WERI-Rb-1 (cell line): ENCODE measurements at regions not wholly inside any gene's neighbourhood (a gene's known extent, or its start where the extent isn't known, plus 50 kb on each side); places are given as distances from the start of the nearest gene placed in this dataset.
"Not testable (repeated sequence)": the region's sequence is repeated elsewhere in the genome, so short reads cannot be mapped to it uniquely, and the experiment has no call there.

Experiments
- DNase-seq: peaks from one replicate; pipeline ENCODE4 v3.0.0-alpha.2; 2020
- H3K27ac ChIP-seq: fragments of 250-450 bp; sonication (Bioruptor Pico); 2 replicates; pipeline ENCODE4 v1.5.1; 2020; ENCODE audit warnings: mild to moderate bottlenecking, moderate library complexity
- H3K27me3 ChIP-seq: fragments of 250-450 bp; sonication (Bioruptor Pico); 2 replicates; pipeline ENCODE4 v1.5.1; 2021; ENCODE audit warnings: mild to moderate bottlenecking, low read depth, moderate library complexity; ENCODE audit not compliant: insufficient read depth, severe bottlenecking
- H3K36me3 ChIP-seq: fragments of 250-450 bp; sonication (Bioruptor Pico); 2 replicates; pipeline ENCODE4 v1.5.1; 2020; ENCODE audit warnings: mild to moderate bottlenecking, moderate library complexity
- H3K4me3 ChIP-seq: 2 replicates; pipeline ENCODE4 v1.5.1; 2011; ENCODE audit warnings: low read depth, mild to moderate bottlenecking, control low read depth, low read length
- H3K9me3 ChIP-seq: fragments of 250-450 bp; sonication (Bioruptor Pico); 2 replicates; pipeline ENCODE4 v1.5.1; 2021; ENCODE audit warnings: mild to moderate bottlenecking, moderate library complexity; ENCODE audit not compliant: severe bottlenecking
- TF ChIP-seq, protein P1 (sequence below): IDR thresholded peaks from 2 replicates; pipeline ENCODE4 v1.5.1; 2011; ENCODE audit warnings: low read depth, mild to moderate bottlenecking, control low read depth, inconsistent platforms, low read length

DNA sequence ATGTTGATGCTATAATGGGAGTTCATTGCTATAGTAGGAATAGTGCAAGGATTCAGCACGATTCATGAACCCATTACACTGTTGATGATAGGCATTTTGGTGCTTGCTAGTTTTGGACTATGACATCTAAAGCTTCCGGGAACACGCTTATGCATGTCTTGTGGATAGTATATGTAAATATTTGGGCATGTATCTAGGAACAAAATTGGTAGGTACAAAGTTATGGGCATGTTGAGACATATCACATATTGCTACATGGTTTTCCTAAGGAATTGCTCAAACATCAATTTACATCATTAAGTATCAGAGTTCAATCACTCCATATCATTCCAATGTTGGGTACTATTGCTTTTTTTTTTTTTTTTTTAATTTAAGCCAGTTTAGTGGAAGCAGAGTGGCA lies 1103.2 kb downstream of the TBC1D22A start:
- DNase-seq: no peak
- Histone ChIP-seq H3K27me3 (no peaks in the 10 kb centered on the region), H3K4me3 (no peak overlapping the region), H3K9me3 (no peaks in the 10 kb centered on the region), H3K27ac (no peak overlapping the region), H3K36me3 (no peaks in the 10 kb centered on the region)
- TF ChIP-seq, protein P1, sequence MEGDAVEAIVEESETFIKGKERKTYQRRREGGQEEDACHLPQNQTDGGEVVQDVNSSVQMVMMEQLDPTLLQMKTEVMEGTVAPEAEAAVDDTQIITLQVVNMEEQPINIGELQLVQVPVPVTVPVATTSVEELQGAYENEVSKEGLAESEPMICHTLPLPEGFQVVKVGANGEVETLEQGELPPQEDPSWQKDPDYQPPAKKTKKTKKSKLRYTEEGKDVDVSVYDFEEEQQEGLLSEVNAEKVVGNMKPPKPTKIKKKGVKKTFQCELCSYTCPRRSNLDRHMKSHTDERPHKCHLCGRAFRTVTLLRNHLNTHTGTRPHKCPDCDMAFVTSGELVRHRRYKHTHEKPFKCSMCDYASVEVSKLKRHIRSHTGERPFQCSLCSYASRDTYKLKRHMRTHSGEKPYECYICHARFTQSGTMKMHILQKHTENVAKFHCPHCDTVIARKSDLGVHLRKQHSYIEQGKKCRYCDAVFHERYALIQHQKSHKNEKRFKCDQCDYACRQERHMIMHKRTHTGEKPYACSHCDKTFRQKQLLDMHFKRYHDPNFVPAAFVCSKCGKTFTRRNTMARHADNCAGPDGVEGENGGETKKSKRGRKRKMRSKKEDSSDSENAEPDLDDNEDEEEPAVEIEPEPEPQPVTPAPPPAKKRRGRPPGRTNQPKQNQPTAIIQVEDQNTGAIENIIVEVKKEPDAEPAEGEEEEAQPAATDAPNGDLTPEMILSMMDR: no peak

DNA sequence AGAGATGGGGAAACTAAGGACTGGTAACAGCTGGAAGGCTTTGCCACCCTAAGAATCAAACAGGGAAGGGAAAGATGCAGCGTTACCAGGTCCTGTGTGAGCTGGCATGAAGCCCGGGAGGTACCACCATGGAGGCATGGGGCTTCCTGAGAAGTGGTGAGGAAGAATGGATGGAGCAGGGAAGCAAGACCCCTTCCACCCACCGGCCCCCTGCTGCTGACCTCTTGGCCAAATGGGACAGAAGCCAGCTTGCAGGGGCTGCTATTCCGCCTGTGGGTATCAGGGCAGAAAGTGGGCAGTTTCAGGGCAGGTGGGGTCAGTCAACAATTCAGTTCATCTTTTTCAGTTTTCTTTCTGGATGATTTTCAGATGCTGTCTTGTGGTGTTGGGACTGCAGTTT lies 1099.9 kb downstream of the TBC1D22A start:
- no peak for DNase-seq
- TF ChIP-seq, protein P1: no peak
- no peaks in the 10 kb centered on the region for H3K36me3 ChIP-seq
- no peak overlapping the region for H3K4me3 ChIP-seq
- H3K27me3 ChIP-seq: no peaks in the 10 kb centered on the region
- no peaks in the 10 kb centered on the region for H3K9me3 ChIP-seq
- no peak overlapping the region for H3K27ac ChIP-seq

DNA sequence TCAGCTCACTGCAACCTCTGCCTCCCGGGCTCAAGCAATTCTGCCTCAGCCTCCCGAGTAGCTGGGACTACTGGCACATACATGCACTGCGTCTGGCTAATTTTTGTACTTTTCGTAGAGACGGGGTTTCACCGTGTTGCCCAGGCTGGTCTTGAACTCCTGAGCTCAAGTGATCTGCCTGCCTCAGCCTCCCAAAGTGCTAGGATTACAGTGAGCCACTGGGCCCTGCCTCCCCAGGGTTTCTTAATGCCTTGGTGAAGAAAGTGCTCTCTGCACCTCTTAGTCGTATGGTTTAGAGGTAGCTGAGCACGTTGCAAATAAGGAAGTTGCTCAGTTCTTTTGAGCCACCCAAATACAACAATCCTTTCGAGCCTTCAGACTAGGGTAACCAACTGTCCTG lies 1098.5 kb downstream of the TBC1D22A start:
- H3K27ac ChIP-seq, H3K9me3 ChIP-seq, H3K27me3 ChIP-seq, H3K36me3 ChIP-seq, DNase-seq, H3K4me3 ChIP-seq: not testable (repeated sequence)

DNA sequence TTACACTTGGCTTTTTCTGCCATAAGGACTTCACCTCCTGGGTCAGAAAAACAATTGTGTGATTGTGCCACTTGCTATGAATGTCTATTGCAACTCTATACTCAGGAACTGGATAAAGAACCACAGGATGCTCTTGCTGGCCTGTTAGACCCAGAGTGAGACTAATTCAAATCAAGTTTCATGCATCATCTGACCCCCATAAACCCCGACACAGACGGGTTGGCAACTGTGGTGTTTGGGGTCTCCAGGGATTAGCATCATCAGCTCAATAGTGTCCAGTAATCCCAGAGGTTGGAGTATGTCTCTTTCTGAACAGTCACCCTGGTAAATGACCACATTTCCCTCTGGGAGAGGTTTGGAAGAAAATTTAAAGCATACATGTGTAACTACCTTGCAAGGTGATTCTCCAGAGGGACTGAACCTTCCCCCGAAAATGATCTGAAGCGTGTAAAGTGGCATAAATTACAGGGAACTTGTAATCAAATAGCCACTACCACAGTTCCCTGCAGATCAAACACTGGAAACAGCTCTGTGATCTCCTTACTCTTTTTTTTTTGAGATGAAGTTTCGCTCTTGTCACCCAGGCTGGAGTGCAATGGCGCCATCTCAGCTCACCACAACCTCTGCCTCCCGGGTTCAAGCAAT lies 1097.6 kb downstream of the TBC1D22A start:
- H3K27me3 ChIP-seq: no peaks in the 10 kb centered on the region
- no peaks in the 10 kb centered on the region for H3K9me3 ChIP-seq
- TF ChIP-seq, protein P1: no peak
- no peak overlapping the region for H3K27ac ChIP-seq
- no peak for DNase-seq
- no peaks in the 10 kb centered on the region for H3K36me3 ChIP-seq
- no peak overlapping the region for H3K4me3 ChIP-seq

DNA sequence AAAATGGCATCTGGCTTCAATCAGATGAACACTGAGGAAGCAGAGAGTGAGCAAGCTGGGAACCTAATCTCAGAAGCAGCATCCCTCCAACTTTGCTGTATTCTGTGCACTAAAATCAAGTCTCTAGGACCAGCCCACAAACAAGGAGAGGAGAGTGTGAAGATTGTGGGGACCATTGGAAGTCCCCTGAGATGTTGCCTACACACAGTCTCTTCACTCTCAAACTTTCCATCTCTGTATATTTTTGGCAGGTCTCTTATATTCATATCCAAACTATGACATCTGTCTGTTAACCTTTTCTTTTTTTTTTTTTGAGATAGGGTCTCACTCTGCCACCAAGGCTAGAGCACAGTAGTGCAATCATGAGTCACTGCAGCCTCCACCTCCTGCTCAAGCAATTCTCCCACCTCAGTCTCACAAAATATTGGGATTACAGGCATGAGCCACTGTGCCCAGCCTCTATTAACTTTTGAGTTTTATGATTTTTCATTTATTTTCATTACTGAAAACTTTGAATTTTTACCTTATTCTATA lies 1096.4 kb downstream of the TBC1D22A start:
- no peaks in the 10 kb centered on the region for H3K9me3 ChIP-seq
- H3K4me3 ChIP-seq: no peak overlapping the region
- H3K27ac ChIP-seq: no peak overlapping the region
- DNase-seq: no peak
- H3K27me3 ChIP-seq: no peaks in the 10 kb centered on the region
- TF ChIP-seq, protein P1: no peak
- no peaks in the 10 kb centered on the region for H3K36me3 ChIP-seq

DNA sequence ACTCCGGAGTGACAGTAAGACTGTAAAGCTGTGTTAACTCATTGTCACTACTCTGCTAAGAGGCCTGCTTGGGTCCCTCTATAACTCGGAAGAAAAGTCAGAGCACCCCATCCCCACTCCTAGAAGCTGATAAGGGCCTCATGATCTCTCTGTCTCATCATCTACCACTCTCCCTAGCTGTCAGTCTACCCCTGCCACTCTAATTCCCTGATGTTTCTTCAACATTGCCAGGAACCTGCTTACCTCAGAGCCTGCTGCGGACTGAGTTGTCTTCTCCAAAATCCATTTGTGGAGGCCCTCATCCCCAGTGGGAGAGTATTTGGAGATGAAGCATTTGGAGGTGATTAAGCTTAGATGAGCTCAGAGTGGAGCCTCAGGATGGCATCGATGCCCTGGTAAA lies 1092.2 kb downstream of the TBC1D22A start:
- no peaks in the 10 kb centered on the region for H3K36me3 ChIP-seq
- H3K4me3 ChIP-seq: no peak overlapping the region
- H3K27me3 ChIP-seq: no peaks in the 10 kb centered on the region
- TF ChIP-seq, protein P1: no peak
- H3K9me3 ChIP-seq: no peaks in the 10 kb centered on the region
- H3K27ac ChIP-seq: no peak overlapping the region
- no peak for DNase-seq
